PFSK-1 (cell line): ENCODE measurements at regions not wholly inside any gene's neighbourhood (a gene's known extent, or its start where the extent isn't known, plus 50 kb on each side); places are given as distances from the start of the nearest gene placed in this dataset.
A peak's percentile ranks its signal among the peaks of the same experiment; 100 is the strongest.

Experiments used
- FOXP2 ChIP-seq: optimal IDR thresholded peaks from 2 replicates; pipeline ENCODE3; 2011; ENCODE audit warnings: borderline replicate concordance, control low read depth, inconsistent platforms; ENCODE audit not compliant: insufficient read depth; ENCODE audit errors: extremely low read length, extremely low read depth
- POLR2AphosphoS5 ChIP-seq: IDR thresholded peaks from 2 replicates; pipeline ENCODE4 v1.6.1; 2012; ENCODE audit warnings: low read depth, mild to moderate bottlenecking, control low read depth, low read length, moderate library complexity
- SIN3A ChIP-seq: IDR thresholded peaks from 2 replicates; pipeline ENCODE4 v1.6.1; 2012; ENCODE audit warnings: mild to moderate bottlenecking, low read length, moderate library complexity, borderline replicate concordance; ENCODE audit not compliant: insufficient read depth
- TAF1 ChIP-seq: IDR thresholded peaks from 2 replicates; pipeline ENCODE4 v1.6.1; 2012; ENCODE audit warnings: low read length, control low read depth, borderline replicate concordance; ENCODE audit not compliant: insufficient read depth
- TF ChIP-seq, protein P1 (sequence below), 2 experiments: IDR thresholded peaks; 2 replicates each; pipeline versions ENCODE4 v1.6.1 to v1.8.0; 2011 to 2012; ENCODE audit warnings: low read depth in 2 of 2, low read length in 2 of 2, control low read depth in 1 of 2, inconsistent platforms in 1 of 2, mild to moderate bottlenecking in 1 of 2, moderate library complexity in 1 of 2; ENCODE audit not compliant: insufficient read depth in 1 of 2

DNA sequence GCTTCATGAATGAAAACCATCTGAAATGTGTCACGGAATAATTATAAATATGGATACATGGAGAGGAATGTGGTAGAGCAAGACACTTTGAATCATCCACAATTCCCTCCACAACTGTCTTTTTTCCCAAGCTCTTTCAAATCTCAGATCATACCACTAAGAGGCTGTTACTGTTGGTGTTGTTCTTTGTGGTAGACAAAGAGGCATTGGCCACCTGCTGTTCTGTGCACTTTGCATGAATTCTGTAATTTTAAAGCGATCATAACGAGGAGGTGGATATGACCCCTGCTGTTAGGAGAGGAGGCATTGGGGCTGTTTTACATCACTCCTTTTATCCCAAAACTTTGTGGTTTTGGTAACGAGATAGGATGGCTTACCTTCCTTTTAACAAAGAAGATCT is 141.2 kb upstream of the KLF6 start:
- TF ChIP-seq FOXP2 (no peak), TAF1 (no peak), SIN3A (no peak), POLR2AphosphoS5 (no peak)
- TF ChIP-seq, protein P1, sequence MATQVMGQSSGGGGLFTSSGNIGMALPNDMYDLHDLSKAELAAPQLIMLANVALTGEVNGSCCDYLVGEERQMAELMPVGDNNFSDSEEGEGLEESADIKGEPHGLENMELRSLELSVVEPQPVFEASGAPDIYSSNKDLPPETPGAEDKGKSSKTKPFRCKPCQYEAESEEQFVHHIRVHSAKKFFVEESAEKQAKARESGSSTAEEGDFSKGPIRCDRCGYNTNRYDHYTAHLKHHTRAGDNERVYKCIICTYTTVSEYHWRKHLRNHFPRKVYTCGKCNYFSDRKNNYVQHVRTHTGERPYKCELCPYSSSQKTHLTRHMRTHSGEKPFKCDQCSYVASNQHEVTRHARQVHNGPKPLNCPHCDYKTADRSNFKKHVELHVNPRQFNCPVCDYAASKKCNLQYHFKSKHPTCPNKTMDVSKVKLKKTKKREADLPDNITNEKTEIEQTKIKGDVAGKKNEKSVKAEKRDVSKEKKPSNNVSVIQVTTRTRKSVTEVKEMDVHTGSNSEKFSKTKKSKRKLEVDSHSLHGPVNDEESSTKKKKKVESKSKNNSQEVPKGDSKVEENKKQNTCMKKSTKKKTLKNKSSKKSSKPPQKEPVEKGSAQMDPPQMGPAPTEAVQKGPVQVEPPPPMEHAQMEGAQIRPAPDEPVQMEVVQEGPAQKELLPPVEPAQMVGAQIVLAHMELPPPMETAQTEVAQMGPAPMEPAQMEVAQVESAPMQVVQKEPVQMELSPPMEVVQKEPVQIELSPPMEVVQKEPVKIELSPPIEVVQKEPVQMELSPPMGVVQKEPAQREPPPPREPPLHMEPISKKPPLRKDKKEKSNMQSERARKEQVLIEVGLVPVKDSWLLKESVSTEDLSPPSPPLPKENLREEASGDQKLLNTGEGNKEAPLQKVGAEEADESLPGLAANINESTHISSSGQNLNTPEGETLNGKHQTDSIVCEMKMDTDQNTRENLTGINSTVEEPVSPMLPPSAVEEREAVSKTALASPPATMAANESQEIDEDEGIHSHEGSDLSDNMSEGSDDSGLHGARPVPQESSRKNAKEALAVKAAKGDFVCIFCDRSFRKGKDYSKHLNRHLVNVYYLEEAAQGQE (IDR thresholded peaks at IDR 0.05; ENCODE audit: insufficient read depth in 1 of 2, low read depth in 2 of 2, low read length in 2 of 2) = no peak

DNA sequence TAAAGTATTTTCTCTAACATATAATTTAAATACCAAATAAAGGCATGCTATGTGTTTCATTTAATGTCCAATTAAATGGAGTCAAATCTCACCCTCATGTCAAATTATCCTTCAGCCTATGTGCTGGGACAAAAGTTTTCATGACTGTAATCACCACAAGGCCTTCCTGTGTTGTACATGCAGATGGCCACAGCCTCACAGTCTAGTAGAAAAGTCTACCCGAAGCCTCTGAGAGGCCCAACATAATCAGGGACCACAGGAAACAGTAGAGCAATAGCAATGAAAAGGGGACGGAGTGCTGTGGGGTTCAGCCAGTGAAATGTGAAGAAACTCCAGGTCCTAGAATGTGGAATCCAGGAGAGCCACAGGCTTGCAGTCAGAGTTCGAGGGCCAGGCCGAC is 140.2 kb upstream of the KLF6 start:
- TF ChIP-seq TAF1 (no peak), FOXP2 (no peak), POLR2AphosphoS5 (no peak), SIN3A (no peak)
- TF ChIP-seq, protein P1 (IDR thresholded peaks at IDR 0.05; ENCODE audit: insufficient read depth in 1 of 2, low read depth in 2 of 2, low read length in 2 of 2) = no peak

DNA sequence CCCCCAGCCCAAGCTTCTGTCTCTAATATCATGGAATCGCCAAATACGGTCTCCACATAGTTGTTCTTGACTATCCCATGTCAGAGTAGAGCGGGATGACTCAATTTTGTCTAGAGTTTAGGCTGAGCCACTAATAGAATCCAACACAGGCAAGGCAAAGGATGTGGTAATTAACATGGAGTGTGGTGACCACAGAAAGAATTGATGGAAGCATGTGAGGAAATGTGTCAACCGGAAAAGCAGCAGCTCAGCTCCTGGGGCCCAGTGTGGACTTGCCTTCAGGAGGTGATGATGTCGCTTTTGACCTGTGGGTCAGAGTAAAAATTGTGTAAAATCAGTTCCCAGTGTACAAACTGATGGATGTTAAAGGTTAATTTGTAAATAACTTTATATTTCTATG is 139.3 kb upstream of the KLF6 start:
- TF ChIP-seq, protein P1 (IDR thresholded peaks at IDR 0.05; ENCODE audit: insufficient read depth in 1 of 2, low read depth in 2 of 2, low read length in 2 of 2) = 0 out of 4 replicates have a peak, but pooled peaks of 1 of the 2 experiments have one; percentile 26
- TF ChIP-seq TAF1 = no peak
- no peak for TF ChIP-seq POLR2AphosphoS5
- TF ChIP-seq SIN3A = no peak
- TF ChIP-seq FOXP2 = peak; percentile 47

DNA sequence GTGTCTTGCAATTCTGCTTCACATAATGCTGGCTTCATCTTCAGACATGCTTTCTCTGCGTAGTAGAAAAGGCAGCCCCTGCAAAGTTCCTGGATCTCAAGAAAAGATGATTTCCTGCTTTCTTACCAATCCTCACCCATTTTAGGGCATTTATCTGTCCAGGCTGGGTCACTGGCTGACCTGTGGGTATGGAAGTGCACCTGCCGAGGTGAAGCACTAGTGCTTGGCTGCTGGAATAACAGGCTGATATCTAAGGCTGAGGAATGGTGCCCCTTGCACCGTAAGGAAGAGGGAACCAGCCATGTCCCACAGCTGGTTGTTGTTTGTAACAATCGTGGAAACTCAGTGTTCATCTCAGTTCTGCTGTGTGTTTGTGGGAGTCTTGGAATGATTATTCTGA is 138.0 kb upstream of the KLF6 start:
- TF ChIP-seq TAF1 (no peak), POLR2AphosphoS5 (no peak), SIN3A (no peak), FOXP2 (no peak)
- TF ChIP-seq, protein P1 (IDR thresholded peaks at IDR 0.05; ENCODE audit: insufficient read depth in 1 of 2, low read depth in 2 of 2, low read length in 2 of 2) = no peak
